Stimulated activated CD8-positive, alpha-beta memory T cell treated with anti-CD3 and anti-CD28 coated beads, Interleukin-7, amount 100 ng/mL, for 48 hours (primary cell): ENCODE measurements at regions not wholly inside any gene's neighbourhood (a gene's known extent, or its start where the extent isn't known, plus 50 kb on each side); places are given as distances from the start of the nearest gene placed in this dataset.
A peak's percentile ranks its signal among the peaks of the same experiment; 100 is the strongest.
"Not testable (repeated sequence)": the region's sequence is repeated elsewhere in the genome, so short reads cannot be mapped to it uniquely, and the experiment has no call there.

Experiments
- DNase-seq, 2 donors: peaks; one replicate each; pipeline ENCODE4 v3.0.0-alpha.2; 2020; ENCODE audit warnings: low read depth in 1 of 2; ENCODE audit errors: extremely low read depth in 1 of 2

GRCh38 chrX:1700757-1701156, 85.9 kb downstream of the ASMT start:
- no peak for DNase-seq

- DNase-seq: not testable (repeated sequence)
These were observed 86.6 kb downstream of the ASMT start for GRCh38 chrX:1701396-1701901.

GRCh38 chrX:1702142-1702541, 87.3 kb downstream of the ASMT start:
- not testable (repeated sequence) for DNase-seq

GRCh38 chrX:1702557-1702956, 87.7 kb downstream of the ASMT start:
- not testable (repeated sequence) for DNase-seq

DNA sequence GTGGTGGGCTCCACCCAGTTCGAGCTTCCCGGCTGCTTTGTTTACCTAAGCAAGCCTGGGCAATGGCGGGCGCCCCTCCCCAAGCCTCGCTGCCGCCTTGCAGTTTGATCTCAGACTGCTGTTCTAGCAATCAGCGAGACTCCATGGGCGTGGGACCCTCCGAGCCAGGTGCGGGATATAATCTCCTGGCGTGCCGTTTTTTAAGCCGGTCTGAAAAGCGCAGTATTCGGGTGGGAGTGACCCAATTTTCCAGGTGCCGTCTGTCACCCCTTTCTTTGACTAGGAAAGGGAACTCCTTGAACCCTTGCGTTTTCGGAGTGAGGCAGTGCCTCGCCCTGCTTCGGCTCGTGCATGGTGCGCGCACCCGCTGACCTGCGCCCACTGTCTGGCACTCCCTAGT, 94.4 kb downstream of the ASMT start:
- DNase-seq: not testable (repeated sequence)

- DNase-seq: no peak
These were observed 98.4 kb downstream of the ASMT start for GRCh38 chrX:1713296-1713695.

- no peak for DNase-seq
These were observed 102.5 kb downstream of the ASMT start for GRCh38 chrX:1717373-1717772.

- no peak for DNase-seq
These were observed 104.4 kb downstream of the ASMT start for GRCh38 chrX:1719270-1719669.

DNA sequence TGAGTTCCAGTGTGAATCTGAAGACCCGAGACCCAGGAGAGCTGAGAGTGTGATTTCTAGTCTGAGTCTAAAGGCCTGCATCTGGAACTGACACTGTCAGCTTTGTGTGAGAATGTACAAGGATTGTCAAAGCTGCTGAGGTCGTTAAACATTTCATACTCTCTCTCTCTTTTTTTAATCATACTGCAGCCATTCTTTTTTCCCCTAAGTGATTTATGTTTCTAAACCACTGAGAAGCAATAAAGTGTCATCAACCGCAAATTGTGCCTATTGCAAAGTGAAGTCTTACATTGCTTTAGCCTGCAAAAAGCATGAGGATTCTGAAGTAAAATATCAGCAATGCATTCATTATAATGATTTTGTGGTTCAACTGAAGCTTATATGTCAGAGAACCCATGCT, 106.0 kb downstream of the ASMT start:
- DNase-seq: no peak

GRCh38 chrX:1725472-1725871, 110.6 kb downstream of the ASMT start:
- DNase-seq: no peak

DNA sequence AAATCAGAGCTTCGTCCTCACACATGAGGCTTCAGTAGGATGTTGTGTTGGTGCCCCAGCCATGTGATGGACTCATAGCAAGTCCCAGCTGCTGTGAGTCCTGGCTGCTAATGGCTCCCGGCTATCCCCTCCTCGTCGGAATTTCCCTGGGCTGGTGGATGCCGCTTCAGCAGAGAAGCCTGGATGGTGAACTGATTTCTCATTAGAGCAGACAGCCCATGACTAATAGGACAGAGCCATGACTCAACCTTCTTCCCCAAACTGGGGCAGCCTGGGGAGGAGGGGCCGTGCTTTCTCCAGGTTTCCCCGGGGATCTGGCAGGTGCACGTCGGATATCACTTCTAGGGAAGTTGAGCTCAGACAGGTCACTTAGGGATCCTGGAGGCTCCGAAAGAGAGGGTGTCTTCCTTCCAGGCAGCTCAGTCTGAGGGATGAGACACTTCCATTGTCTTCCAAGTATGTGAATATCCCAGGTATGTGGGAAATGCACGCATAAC, 112.7 kb downstream of the ASMT start:
- no peak for DNase-seq

GRCh38 chrX:1734806-1735205, 119.9 kb downstream of the ASMT start:
- DNase-seq: no peak

- no peak for DNase-seq
These were observed 127.0 kb downstream of the ASMT start for GRCh38 chrX:1741816-1742394.

GRCh38 chrX:1743105-1743504, 128.2 kb downstream of the ASMT start:
- DNase-seq: no peak

DNA sequence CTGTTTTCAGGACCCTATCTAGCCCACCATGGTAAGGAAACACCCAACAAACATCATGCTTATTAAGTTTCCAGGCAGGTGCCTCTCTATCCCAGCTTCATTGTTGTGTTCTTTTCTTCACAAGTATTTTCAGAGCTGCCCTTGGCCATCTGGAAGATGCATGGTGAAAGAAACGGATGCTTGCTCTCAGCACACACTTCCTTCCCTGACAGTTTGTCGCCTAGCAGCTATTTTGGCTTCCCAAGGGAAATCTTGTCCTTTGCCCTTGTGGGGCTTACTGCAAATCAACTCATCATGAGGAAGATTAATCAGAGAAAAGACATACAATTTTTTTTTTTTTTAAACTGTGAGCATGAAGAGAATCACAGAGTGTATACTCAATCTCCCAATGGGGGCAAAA, 128.8 kb downstream of the ASMT start:
- DNase-seq: no peak

DNA sequence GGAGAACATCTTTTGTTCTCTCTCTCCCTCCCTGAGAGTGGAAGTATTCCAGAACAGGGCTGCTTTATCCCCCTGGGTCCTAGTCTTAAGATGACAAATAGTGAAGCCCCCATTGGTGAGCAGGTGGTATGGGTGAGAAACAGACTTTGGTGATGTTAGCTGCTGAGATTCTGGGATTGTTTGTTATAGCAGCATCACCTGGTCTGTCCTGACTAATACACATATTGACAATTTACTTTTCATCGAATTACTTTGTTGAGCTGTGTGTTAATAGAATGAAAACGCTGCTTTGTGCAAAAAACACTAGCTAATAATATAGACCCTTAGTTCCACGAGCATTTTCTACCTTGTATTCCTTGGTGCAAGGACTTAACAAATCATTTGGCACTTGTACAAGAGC, 133.5 kb downstream of the ASMT start:
- no peak for DNase-seq

GRCh38 chrX:1749499-1749898, 134.6 kb downstream of the ASMT start:
- DNase-seq: no peak

- no peak for DNase-seq
These were observed 135.4 kb downstream of the ASMT start for GRCh38 chrX:1750267-1750666.

- DNase-seq: no peak
These were observed 136.9 kb downstream of the ASMT start for GRCh38 chrX:1751781-1752180.

DNA sequence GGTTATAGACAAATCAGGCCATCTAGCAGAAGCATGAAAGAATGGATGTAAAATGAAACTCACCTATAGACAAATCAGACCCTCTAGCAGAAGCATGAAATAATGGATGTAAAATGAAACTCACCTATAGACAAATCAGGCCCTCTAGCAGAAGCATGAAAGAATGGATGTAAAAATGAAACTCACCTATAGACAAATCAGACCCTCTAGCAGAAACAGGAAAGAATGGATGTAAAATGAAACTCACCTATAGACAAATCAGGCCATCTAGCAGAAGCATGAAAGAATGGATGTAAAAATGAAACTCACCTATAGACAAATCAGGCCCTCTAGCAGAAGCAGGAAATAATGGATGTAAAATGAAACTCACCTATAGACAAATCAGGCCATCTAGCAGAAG, 137.9 kb downstream of the ASMT start:
- not testable (repeated sequence) for DNase-seq

DNA sequence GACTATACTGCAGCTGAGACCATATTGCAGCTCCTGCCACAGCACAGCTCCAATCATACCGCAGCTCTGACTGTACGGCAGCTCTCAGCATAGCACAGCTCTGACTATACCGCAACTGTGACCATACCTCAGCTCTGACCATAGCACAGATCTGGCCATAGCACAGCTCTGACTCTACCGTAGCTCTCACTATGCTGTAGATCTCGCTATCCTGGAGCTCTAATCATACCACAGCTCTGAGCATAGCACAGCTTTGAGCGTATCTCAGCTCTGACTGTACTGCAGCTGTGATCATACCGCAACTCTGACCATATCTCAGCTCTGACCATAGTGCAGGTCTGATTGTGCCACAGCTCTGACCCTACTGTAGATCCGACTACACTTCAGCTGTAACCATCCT, 139.2 kb downstream of the ASMT start:
- no peak for DNase-seq

DNA sequence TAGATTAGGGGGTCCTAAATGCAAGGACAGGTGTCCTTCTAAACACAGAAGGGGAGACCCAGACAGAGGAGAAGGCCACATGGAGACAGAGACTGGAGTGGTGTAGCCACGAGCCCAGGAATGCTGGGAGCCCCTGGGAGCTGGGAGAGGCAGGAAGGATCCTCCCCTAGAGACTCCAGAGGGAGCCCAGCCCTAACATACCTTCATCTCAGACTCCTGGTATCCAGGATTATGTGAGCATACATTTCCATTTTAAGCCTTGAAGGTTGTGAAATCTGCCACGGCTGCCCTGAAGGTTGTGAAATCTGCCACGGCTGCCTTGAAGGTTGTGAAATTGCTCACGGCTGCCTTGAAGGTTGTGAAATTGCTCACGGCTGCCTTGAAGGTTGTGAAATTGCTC, 148.4 kb downstream of the ASMT start:
- no peak for DNase-seq

DNA sequence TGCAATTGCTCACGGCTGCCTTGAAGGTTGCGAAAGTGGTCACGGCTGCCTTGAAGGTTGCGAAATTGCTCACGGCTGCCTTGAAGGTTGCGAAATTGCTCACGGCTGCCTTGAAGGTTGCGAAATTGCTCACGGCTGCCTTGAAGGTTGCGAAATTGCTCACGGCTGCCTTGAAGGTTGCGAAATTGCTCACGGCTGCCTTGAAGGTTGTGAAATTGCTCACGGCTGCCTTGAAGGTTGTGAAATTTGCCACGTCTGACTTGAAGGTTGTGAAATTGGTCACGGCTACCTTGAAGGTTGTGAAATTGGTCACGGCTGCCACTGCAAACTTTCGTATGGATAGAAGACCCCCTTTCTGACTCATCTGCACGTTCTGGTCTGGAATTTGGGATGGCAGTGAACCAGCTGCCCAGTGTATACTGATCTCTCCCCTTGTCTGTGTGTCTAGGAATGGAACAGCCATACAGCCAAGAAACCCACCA, 150.1 kb downstream of the ASMT start:
- DNase-seq: peak in 1 of 2 donors; percentile 10
